Suprapubic skin (tissue), 4 donors: ENCODE measurements at regions not wholly inside any gene's neighbourhood (a gene's known extent, or its start where the extent isn't known, plus 50 kb on each side); places are given as distances from the start of the nearest gene placed in this dataset.

Experiments
- POLR2A ChIP-seq, 2 donors: fragments of 450-650 bp; IDR thresholded peaks; one replicate each; pipeline ENCODE4 v1.6.1; 2017; ENCODE audit warnings: antibody characterized with exemption in 2 of 2, mild to moderate bottlenecking in 2 of 2, moderate library complexity in 2 of 2
- POLR2AphosphoS5 ChIP-seq, 3 donors: sonication (generic); formaldehyde crosslinking; IDR thresholded peaks; one replicate each; pipeline ENCODE4 v1.6.1; 2017; ENCODE audit warnings: antibody characterized with exemption in 3 of 3
- TF ChIP-seq, protein P1 (sequence below), 2 donors: fragments of 200-600 bp in 1 of 2; fragments of 450-650 bp in 1 of 2; sonication (generic) in 1 of 2; IDR thresholded peaks; one replicate each; pipeline ENCODE4 v1.5.1; 2016 to 2019; ENCODE audit warnings: antibody characterized with exemption in 2 of 2, mild to moderate bottlenecking in 1 of 2, moderate library complexity in 1 of 2

DNA sequence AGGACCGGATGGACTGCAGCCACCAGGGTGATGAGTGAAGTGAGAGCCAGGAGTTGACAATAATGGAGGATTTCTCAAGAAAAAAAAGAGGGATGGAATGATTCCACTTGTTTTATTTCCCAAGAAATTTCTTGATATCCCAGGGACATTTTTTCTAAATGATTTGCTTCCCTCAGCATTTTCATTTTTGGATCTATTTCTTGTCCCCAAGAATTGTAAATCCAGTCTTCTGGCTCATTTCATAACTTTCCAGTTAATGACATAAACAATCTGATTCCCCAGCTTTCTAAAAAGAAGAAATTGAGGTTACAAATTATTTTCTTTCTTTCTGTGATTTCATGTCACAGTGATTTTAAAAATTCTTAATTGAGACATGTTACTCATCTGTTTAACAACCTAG, 446.5 kb downstream of the PRR16 start:
- TF ChIP-seq, protein P1, sequence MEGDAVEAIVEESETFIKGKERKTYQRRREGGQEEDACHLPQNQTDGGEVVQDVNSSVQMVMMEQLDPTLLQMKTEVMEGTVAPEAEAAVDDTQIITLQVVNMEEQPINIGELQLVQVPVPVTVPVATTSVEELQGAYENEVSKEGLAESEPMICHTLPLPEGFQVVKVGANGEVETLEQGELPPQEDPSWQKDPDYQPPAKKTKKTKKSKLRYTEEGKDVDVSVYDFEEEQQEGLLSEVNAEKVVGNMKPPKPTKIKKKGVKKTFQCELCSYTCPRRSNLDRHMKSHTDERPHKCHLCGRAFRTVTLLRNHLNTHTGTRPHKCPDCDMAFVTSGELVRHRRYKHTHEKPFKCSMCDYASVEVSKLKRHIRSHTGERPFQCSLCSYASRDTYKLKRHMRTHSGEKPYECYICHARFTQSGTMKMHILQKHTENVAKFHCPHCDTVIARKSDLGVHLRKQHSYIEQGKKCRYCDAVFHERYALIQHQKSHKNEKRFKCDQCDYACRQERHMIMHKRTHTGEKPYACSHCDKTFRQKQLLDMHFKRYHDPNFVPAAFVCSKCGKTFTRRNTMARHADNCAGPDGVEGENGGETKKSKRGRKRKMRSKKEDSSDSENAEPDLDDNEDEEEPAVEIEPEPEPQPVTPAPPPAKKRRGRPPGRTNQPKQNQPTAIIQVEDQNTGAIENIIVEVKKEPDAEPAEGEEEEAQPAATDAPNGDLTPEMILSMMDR (IDR thresholded peaks at IDR 0.05): no peak
- TF ChIP-seq POLR2A (IDR thresholded peaks at IDR 0.05) (no peak), POLR2AphosphoS5 (IDR thresholded peaks at IDR 0.05) (no peak)
